Endothelial cell of umbilical vein (primary cell): ENCODE measurements at regions not wholly inside any gene's neighbourhood (a gene's known extent, or its start where the extent isn't known, plus 50 kb on each side); places are given as distances from the start of the nearest gene placed in this dataset.

Experiments
- BruUV-seq: library from RNA; stranded (reverse); fragments of 400-500 nt; replicated peaks from 2 replicates; lab custom pipeline; 2021; lab: Mats Ljungman, UMichigan
- CTCF ChIA-PET: fragments of 300-600, 350-600 bp; sonication (Branson Sonifier 250); formaldehyde crosslinking; loops from one replicate; lab custom pipeline; 2021; ENCODE audit warnings: antibody characterized with exemption, inconsistent platforms; lab: Charles Lee
- POLR2A ChIA-PET: fragments of 300-600, 350-600 bp; sonication (Branson Sonifier 250); formaldehyde crosslinking; loops from one replicate; lab custom pipeline; 2021; ENCODE audit warnings: antibody characterized with exemption, inconsistent platforms; lab: Charles Lee
- DNase-seq: peaks from one replicate; pipeline ENCODE4 v3.0.0-alpha.2; 2011; ENCODE audit warnings: low read depth, low spot score
- FAIRE-seq: peaks from 2 replicates; lab custom pipeline; 2011; peaks lifted over from hg19 to GRCh38; lab: Jason Lieb, UNC
- H2AFZ ChIP-seq: 2 replicates; pipeline ENCODE4 v1.6.0; 2012; ENCODE audit warnings: low read depth, low read length, control low read depth, inconsistent platforms
- H3K27ac ChIP-seq: 2 replicates; pipeline ENCODE4 v1.5.1; 2011; ENCODE audit warnings: low read depth, mild to moderate bottlenecking, control low read depth, low read length, moderate library complexity; ENCODE audit not compliant: insufficient read depth
- H3K27me3 ChIP-seq, 2 experiments: 2 replicates each; pipeline versions ENCODE4 v1.6.0 to v1.6.1; 2011; ENCODE audit warnings: low read length in 2 of 2, mixed read lengths in 1 of 2; ENCODE audit not compliant: control insufficient read depth in 2 of 2, insufficient read depth in 2 of 2
- H3K36me3 ChIP-seq, 2 experiments: 2 replicates in 1 of 2; 3 replicates in 1 of 2; pipeline ENCODE4 v1.5.1; 2011; ENCODE audit warnings: low read length in 2 of 2, mild to moderate bottlenecking in 1 of 2, moderate library complexity in 1 of 2; ENCODE audit not compliant: control insufficient read depth in 2 of 2, insufficient read depth in 2 of 2; ENCODE audit errors: extremely low read depth in 1 of 2
- H3K4me1 ChIP-seq: 3 replicates; pipeline ENCODE4 v1.5.1; 2011; ENCODE audit warnings: mild to moderate bottlenecking, low read length; ENCODE audit not compliant: control insufficient read depth, insufficient read depth; ENCODE audit errors: extremely low read depth
- H3K4me2 ChIP-seq: 2 replicates; pipeline ENCODE4 v1.6.1; 2011; ENCODE audit warnings: low read length, control low read depth, mixed read lengths; ENCODE audit not compliant: insufficient read depth
- H3K4me3 ChIP-seq, 3 experiments: fragments of 200-600 bp in 1 of 3; sonication (generic), shearing (Covaris generic) in 1 of 3; replicated peaks in 1 of 3; 2 replicates each; pipeline ENCODE4 v1.5.1; 2011 to 2016; ENCODE audit warnings: control low read depth in 3 of 3, low read length in 3 of 3, mild to moderate bottlenecking in 2 of 3, inconsistent platforms in 1 of 3, low read depth in 1 of 3, moderate library complexity in 1 of 3; ENCODE audit not compliant: insufficient read depth in 1 of 3
- H3K79me2 ChIP-seq: 2 replicates; pipeline ENCODE4 v1.6.0; 2012; ENCODE audit warnings: low read length, inconsistent platforms; ENCODE audit not compliant: control insufficient read depth, insufficient read depth
- H3K9ac ChIP-seq: replicated peaks from 2 replicates; pipeline ENCODE3; 2011; ENCODE audit warnings: low read length, control low read depth; ENCODE audit not compliant: insufficient read depth; ENCODE audit errors: extremely low read depth
- H3K9me1 ChIP-seq: replicated peaks from 3 replicates; pipeline ENCODE4 v1.6.0; 2011; ENCODE audit warnings: mild to moderate bottlenecking, low read length; ENCODE audit not compliant: control insufficient read depth, insufficient read depth; ENCODE audit errors: extremely low read depth
- H3K9me3 ChIP-seq: replicated peaks from 2 replicates; pipeline ENCODE4 v1.5.1; 2012; ENCODE audit warnings: low read length, inconsistent platforms; ENCODE audit not compliant: control insufficient read depth, insufficient read depth
- H4K20me1 ChIP-seq: replicated peaks from 2 replicates; pipeline ENCODE3; 2011; ENCODE audit warnings: mild to moderate bottlenecking, low read length; ENCODE audit not compliant: control insufficient read depth, insufficient read depth; ENCODE audit errors: extremely low read depth
- CTCF ChIP-seq, 2 donors: IDR thresholded peaks; 1 replicate in 1 of 2; 2 replicates in 1 of 2; pipeline ENCODE4 v1.5.1; 2011; ENCODE audit warnings: low read length in 2 of 2, mild to moderate bottlenecking in 2 of 2, moderate library complexity in 2 of 2, control low read depth in 1 of 2, inconsistent platforms in 1 of 2, low read depth in 1 of 2; ENCODE audit not compliant: insufficient read depth in 1 of 2; ENCODE audit errors: extremely low read depth in 1 of 2
- EZH2 ChIP-seq: IDR thresholded peaks from 2 replicates; pipeline ENCODE4 v1.6.1; 2012; ENCODE audit warnings: borderline replicate concordance, low read depth, mild to moderate bottlenecking, moderate library complexity, low read length, inconsistent platforms; ENCODE audit not compliant: severe bottlenecking
- FOS ChIP-seq: IDR thresholded peaks from 2 replicates; pipeline ENCODE4 v1.6.1; 2011; ENCODE audit warnings: mild to moderate bottlenecking, low read length, moderate library complexity, borderline replicate concordance; ENCODE audit not compliant: insufficient read depth
- GATA2 ChIP-seq: IDR thresholded peaks from 2 replicates; pipeline ENCODE4 v1.7.0; 2011; ENCODE audit warnings: low read depth, mild to moderate bottlenecking, moderate library complexity, mixed read lengths, low read length; ENCODE audit not compliant: insufficient read length, insufficient read depth
- JUN ChIP-seq: IDR thresholded peaks from 2 replicates; pipeline ENCODE4 v1.6.1; 2011; ENCODE audit warnings: borderline replicate concordance, low read depth; ENCODE audit not compliant: insufficient read length, insufficient read depth
- MAX ChIP-seq: IDR thresholded peaks from 2 replicates; pipeline ENCODE4 v1.6.1; 2011; ENCODE audit not compliant: insufficient read depth, insufficient read length
- MYC ChIP-seq: IDR thresholded peaks from one replicate; pipeline ENCODE4 v1.6.1; 2011; ENCODE audit warnings: mild to moderate bottlenecking, low read depth, low read length
- POLR2AphosphoS5 ChIP-seq: IDR thresholded peaks from 2 replicates; pipeline ENCODE4 v1.6.1; 2012; ENCODE audit warnings: low read depth, mild to moderate bottlenecking, control low read depth, low read length, moderate library complexity; ENCODE audit not compliant: insufficient read depth
- dilution Hi-C: fragments of 300-500 bp; cut with MboI; formaldehyde crosslinking; loops from one replicate; pipeline ENCODE4 v1.15.0; 2019; ENCODE audit warnings: low sequenced_read_pairs; ENCODE audit not compliant: extremely low pct_ligation_motif_present
- intact Hi-C: fragments of 100-400 bp; cut with micrococcal nuclease; formaldehyde crosslinking; loops from one replicate; pipeline ENCODE4 v1.10.0; 2022

DNA sequence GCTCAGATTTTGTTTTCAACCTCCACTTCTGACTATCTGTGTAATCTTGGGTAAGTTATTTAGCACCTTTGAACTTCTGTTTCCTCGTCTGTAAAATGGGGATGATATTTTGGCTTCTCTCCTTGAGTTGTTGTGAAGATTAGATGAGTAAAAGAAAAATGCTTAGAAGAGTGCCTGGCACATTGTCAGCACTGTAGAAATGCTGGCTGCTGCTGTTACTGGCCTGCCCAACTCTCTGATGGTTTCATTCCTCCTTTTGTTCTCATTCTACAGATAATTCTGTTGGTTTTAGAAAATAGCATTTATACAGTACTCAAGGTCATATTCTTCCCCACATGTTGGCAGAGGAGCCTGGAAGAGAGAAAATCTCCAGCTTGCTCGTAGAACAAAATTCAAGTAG, 547.2 kb upstream of the JAG1 start:
- H3K27me3 ChIP-seq, result no peaks in the 10 kb centered on the region
- H4K20me1 ChIP-seq, result no peaks in the 10 kb centered on the region
- H3K9me1 ChIP-seq, result no peaks in the 10 kb centered on the region
- no peak overlapping the region for H3K4me2 ChIP-seq
- peak; percentile 31 for DNase-seq
- no peak for TF ChIP-seq MYC
- TF ChIP-seq GATA2, result no peak
- no peak for TF ChIP-seq CTCF (IDR thresholded peaks at IDR 0.05; ENCODE audit: extremely low read depth in 1 of 2, insufficient read depth in 1 of 2, low read depth in 1 of 2, low read length in 2 of 2)
- no peak for TF ChIP-seq POLR2AphosphoS5
- no peak for TF ChIP-seq MAX
- no peak for TF ChIP-seq JUN
- TF ChIP-seq FOS, result no peak
- TF ChIP-seq EZH2, result no peak
- no peak overlapping the region for H3K9ac ChIP-seq
- no peak overlapping the region for H3K4me3 ChIP-seq
- CTCF ChIA-PET, result no interaction called here
- POLR2A ChIA-PET, result no interaction called here
- no TSS peak for BruUV-seq
- no peaks in the 10 kb centered on the region for H3K79me2 ChIP-seq
- H3K36me3 ChIP-seq, result no peaks in the 10 kb centered on the region
- H2AFZ ChIP-seq, result peak overlapping the region; percentile 21
- FAIRE-seq, result no peak
- H3K27ac ChIP-seq, result no peak overlapping the region
- no peaks in the 10 kb centered on the region for H3K9me3 ChIP-seq
- intact Hi-C loops, result no loop called here
- dilution Hi-C loops, result no loop called here
- H3K4me1 ChIP-seq, result peaks cover 24% of the 10 kb centered on the region
